H1 (cell line): ENCODE measurements at regions not wholly inside any gene's neighbourhood (a gene's known extent, or its start where the extent isn't known, plus 50 kb on each side); places are given as distances from the start of the nearest gene placed in this dataset.

Experiments
- CREB1 ChIP-seq: IDR thresholded peaks from 2 replicates; pipeline ENCODE4 v1.6.1; 2012; ENCODE audit warnings: inconsistent platforms
- KDM4A ChIP-seq: IDR thresholded peaks from one replicate; pipeline ENCODE4 v1.7.1; 2012; ENCODE audit warnings: low read depth, mild to moderate bottlenecking, moderate library complexity, low read length, inconsistent platforms; ENCODE audit not compliant: severe bottlenecking
- SP2 ChIP-seq: IDR thresholded peaks from 2 replicates; pipeline ENCODE4 v1.6.1; 2012; ENCODE audit warnings: mild to moderate bottlenecking, low read length, inconsistent platforms
- ZNF274 ChIP-seq: IDR thresholded peaks from 2 replicates; pipeline ENCODE4 v1.7.0; 2012; ENCODE audit warnings: low read length, borderline replicate concordance; ENCODE audit errors: extremely low read depth
- TF ChIP-seq, protein P1 (sequence below), 3 experiments: IDR thresholded peaks; 1 replicate in 2 of 3; 2 replicates in 1 of 3; pipeline versions ENCODE4 v1.5.1 to v1.6.1; 2011; ENCODE audit warnings: low read length in 3 of 3, mild to moderate bottlenecking in 3 of 3, inconsistent platforms in 2 of 3, low read depth in 1 of 3, moderate library complexity in 1 of 3; ENCODE audit not compliant: insufficient read depth in 1 of 3; ENCODE audit errors: control extremely low read depth in 1 of 3

- TF ChIP-seq CREB1 (no peak), SP2 (no peak), KDM4A (no peak), ZNF274 (no peak)
- TF ChIP-seq, protein P1, sequence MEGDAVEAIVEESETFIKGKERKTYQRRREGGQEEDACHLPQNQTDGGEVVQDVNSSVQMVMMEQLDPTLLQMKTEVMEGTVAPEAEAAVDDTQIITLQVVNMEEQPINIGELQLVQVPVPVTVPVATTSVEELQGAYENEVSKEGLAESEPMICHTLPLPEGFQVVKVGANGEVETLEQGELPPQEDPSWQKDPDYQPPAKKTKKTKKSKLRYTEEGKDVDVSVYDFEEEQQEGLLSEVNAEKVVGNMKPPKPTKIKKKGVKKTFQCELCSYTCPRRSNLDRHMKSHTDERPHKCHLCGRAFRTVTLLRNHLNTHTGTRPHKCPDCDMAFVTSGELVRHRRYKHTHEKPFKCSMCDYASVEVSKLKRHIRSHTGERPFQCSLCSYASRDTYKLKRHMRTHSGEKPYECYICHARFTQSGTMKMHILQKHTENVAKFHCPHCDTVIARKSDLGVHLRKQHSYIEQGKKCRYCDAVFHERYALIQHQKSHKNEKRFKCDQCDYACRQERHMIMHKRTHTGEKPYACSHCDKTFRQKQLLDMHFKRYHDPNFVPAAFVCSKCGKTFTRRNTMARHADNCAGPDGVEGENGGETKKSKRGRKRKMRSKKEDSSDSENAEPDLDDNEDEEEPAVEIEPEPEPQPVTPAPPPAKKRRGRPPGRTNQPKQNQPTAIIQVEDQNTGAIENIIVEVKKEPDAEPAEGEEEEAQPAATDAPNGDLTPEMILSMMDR (IDR thresholded peaks at IDR 0.05; ENCODE audit: control extremely low read depth in 1 of 3, insufficient read depth in 1 of 3, low read depth in 1 of 3, low read length in 3 of 3), result no peak
Observed at GRCh38 chr9:13762209-13762608, 482.7 kb upstream of the MPDZ start (continued).
